H9 (cell line): ENCODE measurements at regions not wholly inside any gene's neighbourhood (a gene's known extent, or its start where the extent isn't known, plus 50 kb on each side); places are given as distances from the start of the nearest gene placed in this dataset.

Source experiments
- DNase-seq: peaks from one replicate; pipeline ENCODE4 v3.0.0-alpha.2; 2017
- H2AFZ ChIP-seq: one replicate; pipeline ENCODE4 v1.6.1; 2013; ENCODE audit warnings: mild to moderate bottlenecking, low read length, control low read depth, moderate library complexity
- H2AK5ac ChIP-seq: 2 replicates; pipeline ENCODE4 v1.6.1; 2013; ENCODE audit warnings: low read length, control low read depth, mixed read lengths; ENCODE audit not compliant: insufficient read length
- H2BK120ac ChIP-seq: one replicate; pipeline ENCODE4 v1.6.1; 2013; ENCODE audit warnings: low read depth, mild to moderate bottlenecking, low read length, control low read depth, inconsistent platforms; ENCODE audit not compliant: poor library complexity, severe bottlenecking
- H2BK12ac ChIP-seq: 2 replicates; pipeline ENCODE4 v1.6.1; 2013; ENCODE audit warnings: low read length, control low read depth, mixed read lengths, low read depth; ENCODE audit not compliant: insufficient read length
- H2BK15ac ChIP-seq: 2 replicates; pipeline ENCODE4 v1.6.1; 2013; ENCODE audit warnings: low read depth, low read length, control low read depth
- H2BK20ac ChIP-seq: one replicate; pipeline ENCODE4 v1.6.1; 2013; ENCODE audit warnings: low read depth, mild to moderate bottlenecking, low read length, control low read depth, inconsistent platforms; ENCODE audit not compliant: poor library complexity, severe bottlenecking
- H2BK5ac ChIP-seq: 2 replicates; pipeline ENCODE4 v1.6.1; 2013; ENCODE audit warnings: low read length, control low read depth, mixed read lengths; ENCODE audit not compliant: insufficient read length
- H3K14ac ChIP-seq: 2 replicates; pipeline ENCODE4 v1.6.1; 2013; ENCODE audit warnings: low read length, control low read depth; ENCODE audit not compliant: insufficient read depth
- H3K18ac ChIP-seq: 2 replicates; pipeline ENCODE4 v1.6.1; 2013; ENCODE audit warnings: low read depth, mild to moderate bottlenecking, mixed read lengths, low read length, control low read depth; ENCODE audit not compliant: insufficient read length
- H3K23ac ChIP-seq: 2 replicates; pipeline ENCODE4 v1.6.1; 2013; ENCODE audit warnings: low read length, control low read depth, mixed read lengths, low read depth; ENCODE audit not compliant: insufficient read length
- H3K23me2 ChIP-seq: 2 replicates; pipeline ENCODE4 v1.6.1; 2013; ENCODE audit warnings: low read depth, mild to moderate bottlenecking, mixed read lengths, low read length, control low read depth; ENCODE audit not compliant: insufficient read length, poor library complexity, severe bottlenecking
- H3K27ac ChIP-seq: 2 replicates; pipeline ENCODE4 v1.5.1; 2013; ENCODE audit warnings: low read length, control low read depth, mixed read lengths, low read depth; ENCODE audit not compliant: insufficient read length
- H3K27me3 ChIP-seq: 2 replicates; pipeline ENCODE4 v1.6.1; 2013; ENCODE audit warnings: low read length, control low read depth, inconsistent platforms; ENCODE audit not compliant: insufficient read depth
- H3K4ac ChIP-seq: 2 replicates; pipeline ENCODE4 v1.6.1; 2013; ENCODE audit warnings: low read depth, mild to moderate bottlenecking, control low read depth, inconsistent platforms, low read length, moderate library complexity
- H3K4me1 ChIP-seq: 2 replicates; pipeline ENCODE4 v1.6.1; 2013; ENCODE audit warnings: low read length, control low read depth, inconsistent platforms; ENCODE audit not compliant: insufficient read depth
- H3K4me2 ChIP-seq: 2 replicates; pipeline ENCODE4 v1.6.1; 2013; ENCODE audit warnings: low read length, control low read depth, mixed read lengths; ENCODE audit not compliant: insufficient read length, insufficient read depth
- H3K56ac ChIP-seq: 2 replicates; pipeline ENCODE4 v1.6.1; 2013; ENCODE audit warnings: low read depth, mild to moderate bottlenecking, mixed read lengths, low read length, control low read depth; ENCODE audit not compliant: insufficient read length
- H3K79me1 ChIP-seq: 2 replicates; pipeline ENCODE4 v1.6.1; 2013; ENCODE audit warnings: low read depth, mild to moderate bottlenecking, moderate library complexity, low read length, control low read depth, inconsistent platforms; ENCODE audit not compliant: insufficient read depth, poor library complexity, severe bottlenecking
- H3K79me2 ChIP-seq: 2 replicates; pipeline ENCODE4 v1.6.1; 2013; ENCODE audit warnings: low read length, control low read depth, inconsistent platforms; ENCODE audit not compliant: insufficient read depth
- H3K9ac ChIP-seq: 2 replicates; pipeline ENCODE4 v1.6.1; 2013; ENCODE audit warnings: low read length, control low read depth, mixed read lengths; ENCODE audit not compliant: insufficient read length; ENCODE audit errors: extremely low read depth
- H3K9me3 ChIP-seq: one replicate; pipeline ENCODE4 v1.6.1; 2013; ENCODE audit warnings: low read depth, low read length, inconsistent platforms; ENCODE audit not compliant: control insufficient read depth
- H3T11ph ChIP-seq: one replicate; pipeline ENCODE4 v1.6.1; 2013; ENCODE audit warnings: mild to moderate bottlenecking, low read length, control low read depth, inconsistent platforms
- H4K20me1 ChIP-seq: one replicate; pipeline ENCODE4 v1.6.1; 2013; ENCODE audit not compliant: control insufficient read depth, insufficient read length, insufficient read depth
- H4K5ac ChIP-seq: 2 replicates; pipeline ENCODE4 v1.6.1; 2013; ENCODE audit warnings: low read depth, mild to moderate bottlenecking, mixed read lengths, low read length, control low read depth; ENCODE audit not compliant: insufficient read length
- H4K8ac ChIP-seq: replicated peaks from 2 replicates; pipeline ENCODE4 v1.6.1; 2013; ENCODE audit warnings: low read length, control low read depth, mixed read lengths, low read depth; ENCODE audit not compliant: insufficient read length
- H4K91ac ChIP-seq: 2 replicates; pipeline ENCODE4 v1.6.1; 2013; ENCODE audit warnings: low read depth, mild to moderate bottlenecking, moderate library complexity, mixed read lengths, low read length, control low read depth; ENCODE audit not compliant: insufficient read length
- H3K27ac Mint-ChIP-seq, 3 experiments: 2 replicates in 2 of 3; 3 replicates in 1 of 3; pipeline ENCODE4 v1.8.0; 2020 to 2021; ENCODE audit warnings: mixed read lengths in 3 of 3, mild to moderate bottlenecking in 1 of 3, moderate library complexity in 1 of 3
- H3K27me3 Mint-ChIP-seq: 2 replicates; pipeline ENCODE4 v1.8.0; 2021; ENCODE audit warnings: low read depth, mild to moderate bottlenecking, moderate library complexity, mixed read lengths
- H3K36me3 Mint-ChIP-seq, 3 experiments: 2 replicates in 2 of 3; 3 replicates in 1 of 3; pipeline ENCODE4 v1.8.0; 2020 to 2021; ENCODE audit warnings: low read depth in 3 of 3, mixed read lengths in 3 of 3; ENCODE audit not compliant: insufficient read depth in 1 of 3
- H3K4me1 Mint-ChIP-seq, 2 experiments: 2 replicates each; pipeline ENCODE4 v1.8.0; 2020; ENCODE audit warnings: mixed read lengths in 2 of 2
- H3K4me3 Mint-ChIP-seq, 2 experiments: 2 replicates in 1 of 2; 3 replicates in 1 of 2; pipeline ENCODE4 v1.8.0; 2020 to 2021; ENCODE audit warnings: mild to moderate bottlenecking in 2 of 2, mixed read lengths in 2 of 2, moderate library complexity in 1 of 2
- H3K9me3 Mint-ChIP-seq, 2 experiments: 2 replicates in 1 of 2; 3 replicates in 1 of 2; pipeline ENCODE4 v1.8.0; 2020; ENCODE audit warnings: mild to moderate bottlenecking in 2 of 2, mixed read lengths in 2 of 2, moderate library complexity in 1 of 2
- CTCF ChIP-seq: fragments of 200-600 bp; sonication (generic); conservative IDR thresholded peaks from 3 replicates; pipeline ENCODE4 v1.8.0; 2021; ENCODE audit warnings: antibody characterized with exemption, mild to moderate bottlenecking
- WGBS: extraction: QIAGEN DNeasy Blood & Tissue Kit; methylation state at CpG from one replicate; pipeline ENCODE4 v1.1.7; 2013; ENCODE audit warnings: missing lambda C conversion rate, low lambda C conversion rate, mixed read lengths; ENCODE audit not compliant: insufficient read length; ENCODE audit errors: extremely low coverage; 5-methylcytosine and 5-hydroxymethylcytosine counted together

- Mint-ChIP-seq H3K36me3 (no peaks in the 10 kb centered on the region), H3K27ac (no peak overlapping the region), H3K4me3 (no peak overlapping the region), H3K27me3 (no peaks in the 10 kb centered on the region), H3K4me1 (no peaks in the 10 kb centered on the region), H3K9me3 (no peaks in the 10 kb centered on the region; a peak in 2 of 5 replicates)
- Histone ChIP-seq H3K4ac (no peak overlapping the region), H2BK15ac (no peak overlapping the region), H3K79me2 (no peaks in the 10 kb centered on the region), H2BK5ac (no peak overlapping the region), H3K4me1 (no peaks in the 10 kb centered on the region), H4K20me1 (no peaks in the 10 kb centered on the region), H3K79me1 (no peaks in the 10 kb centered on the region), H4K91ac (no peak overlapping the region), H3K27ac (no peak overlapping the region), H3K9me3 (no peaks in the 10 kb centered on the region), H3K56ac (no peak overlapping the region), H3K4me2 (no peak overlapping the region), H3K18ac (no peak overlapping the region), H4K8ac (no peak overlapping the region), H3K23ac (no peak overlapping the region), H3K9ac (no peak overlapping the region), H3T11ph (no peak overlapping the region), H2BK120ac (no peak overlapping the region), H2AFZ (no peak overlapping the region), H2BK20ac (no peak overlapping the region), H3K14ac (no peak overlapping the region), H2AK5ac (no peak overlapping the region), H4K5ac (no peak overlapping the region), H3K23me2 (no peaks in the 10 kb centered on the region), H3K27me3 (no peaks in the 10 kb centered on the region), H2BK12ac (no peak overlapping the region)
- WGBS, result no CpG with 5 or more reads among the region's 6 CpGs
- no peak for TF ChIP-seq CTCF
- DNase-seq, result no peak
Observed at GRCh38 chr17:71376933-71377332, 743.9 kb upstream of the SOX9 start.
